ENCODE measurements at regions not wholly inside any gene's neighbourhood (a gene's known extent, or its start where the extent isn't known, plus 50 kb on each side); places are given as distances from the start of the nearest gene placed in this dataset.

DNA sequence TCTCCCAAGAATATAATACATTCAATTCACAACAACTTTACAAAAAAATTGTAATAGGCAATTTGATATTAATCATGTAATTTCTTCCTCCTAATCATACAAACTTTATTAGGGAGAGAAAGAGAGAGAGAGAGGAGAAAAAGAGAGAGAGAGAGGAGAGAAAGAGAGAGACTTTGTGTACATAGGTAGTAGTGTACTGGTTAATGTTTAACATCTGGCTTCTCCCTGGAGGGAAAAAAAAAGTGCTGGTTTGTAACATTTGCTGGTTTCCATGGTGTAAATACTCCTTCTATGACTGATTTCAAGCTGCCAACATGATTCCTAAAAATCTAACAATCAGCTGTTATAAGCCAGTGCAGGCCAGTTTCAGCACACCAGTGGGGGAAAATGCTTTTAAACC is 98.0 kb upstream of the ARHGEF26 start:
- BruUV-seq (replicated peaks), result no TSS peak
- H3K27me3 Mint-ChIP-seq (ENCODE audit: unreplicated experiment), result no peaks in the 10 kb centered on the region
- H3K27ac Mint-ChIP-seq (ENCODE audit: unreplicated experiment), result peak overlapping the region; percentile 25
- CTCF ChIA-PET, result interaction anchor here (1.1 to 1.7 kb wide), 2 partner anchors 65 to 162 kb away, joined by 3 read pairs; no protein-coding TSS in a partner anchor
- peaks cover 14% of the 10 kb centered on the region for H3K4me1 Mint-ChIP-seq (ENCODE audit: low read depth, unreplicated experiment)
- peak; percentile 57 for DNase-seq
- H3K9me3 Mint-ChIP-seq (ENCODE audit: low read depth, unreplicated experiment), result peaks cover 5% of the 10 kb centered on the region
- TF ChIP-seq, protein P1, sequence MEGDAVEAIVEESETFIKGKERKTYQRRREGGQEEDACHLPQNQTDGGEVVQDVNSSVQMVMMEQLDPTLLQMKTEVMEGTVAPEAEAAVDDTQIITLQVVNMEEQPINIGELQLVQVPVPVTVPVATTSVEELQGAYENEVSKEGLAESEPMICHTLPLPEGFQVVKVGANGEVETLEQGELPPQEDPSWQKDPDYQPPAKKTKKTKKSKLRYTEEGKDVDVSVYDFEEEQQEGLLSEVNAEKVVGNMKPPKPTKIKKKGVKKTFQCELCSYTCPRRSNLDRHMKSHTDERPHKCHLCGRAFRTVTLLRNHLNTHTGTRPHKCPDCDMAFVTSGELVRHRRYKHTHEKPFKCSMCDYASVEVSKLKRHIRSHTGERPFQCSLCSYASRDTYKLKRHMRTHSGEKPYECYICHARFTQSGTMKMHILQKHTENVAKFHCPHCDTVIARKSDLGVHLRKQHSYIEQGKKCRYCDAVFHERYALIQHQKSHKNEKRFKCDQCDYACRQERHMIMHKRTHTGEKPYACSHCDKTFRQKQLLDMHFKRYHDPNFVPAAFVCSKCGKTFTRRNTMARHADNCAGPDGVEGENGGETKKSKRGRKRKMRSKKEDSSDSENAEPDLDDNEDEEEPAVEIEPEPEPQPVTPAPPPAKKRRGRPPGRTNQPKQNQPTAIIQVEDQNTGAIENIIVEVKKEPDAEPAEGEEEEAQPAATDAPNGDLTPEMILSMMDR (IDR thresholded peaks at IDR 0.05; ENCODE audit: unreplicated experiment), result no peak
- intact Hi-C loops (cut with micrococcal nuclease; ENCODE audit: unreplicated experiment), result loop anchor here (2.0 to 10.0 kb wide), 3 partner anchors 52 to 728 kb away; no protein-coding TSS in a partner anchor
- H3K36me3 Mint-ChIP-seq (ENCODE audit: insufficient read depth, unreplicated experiment), result no peaks in the 10 kb centered on the region
- H3K4me3 Mint-ChIP-seq (ENCODE audit: low read depth, unreplicated experiment), result no peak overlapping the region

DNA sequence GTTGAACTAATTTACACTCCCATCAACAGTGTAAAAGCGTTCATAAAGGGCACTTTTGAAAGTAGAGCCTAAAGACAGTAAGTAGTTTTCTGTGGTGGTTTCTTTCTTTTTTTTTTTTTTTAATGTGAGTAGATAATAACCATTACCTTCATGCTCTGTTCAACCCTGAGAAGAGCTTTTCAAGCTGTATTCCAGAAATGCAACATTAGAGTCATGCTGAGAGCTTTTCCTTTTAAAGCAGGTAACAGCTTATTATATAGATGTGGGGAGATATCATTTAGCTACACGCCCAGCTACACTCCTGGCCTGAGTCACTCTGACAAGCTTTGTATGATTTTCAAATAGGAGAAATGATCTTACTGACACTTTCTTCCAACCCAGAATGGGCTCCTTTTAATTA is 96.2 kb upstream of the ARHGEF26 start:
- no peak for DNase-seq
- Mint-ChIP-seq H3K4me3 (ENCODE audit: low read depth, unreplicated experiment) (no peak overlapping the region), H3K27me3 (ENCODE audit: unreplicated experiment) (no peaks in the 10 kb centered on the region), H3K27ac (ENCODE audit: unreplicated experiment) (no peak overlapping the region), H3K9me3 (ENCODE audit: low read depth, unreplicated experiment) (peaks cover 5% of the 10 kb centered on the region), H3K4me1 (ENCODE audit: low read depth, unreplicated experiment) (peaks cover 14% of the 10 kb centered on the region), H3K36me3 (ENCODE audit: insufficient read depth, unreplicated experiment) (no peaks in the 10 kb centered on the region)
- no TSS peak for BruUV-seq (replicated peaks)
- TF ChIP-seq, protein P1 (IDR thresholded peaks at IDR 0.05; ENCODE audit: unreplicated experiment), result no peak
- intact Hi-C loops (cut with micrococcal nuclease; ENCODE audit: unreplicated experiment), result loop anchor here (10.0 kb wide), 1 partner anchor 730 kb away; no protein-coding TSS in a partner anchor
- CTCF ChIA-PET, result interaction anchor here (0.6 to 0.7 kb wide), 2 partner anchors 73 to 223 kb away, joined by 3 to 5 read pairs; no protein-coding TSS in a partner anchor

DNA sequence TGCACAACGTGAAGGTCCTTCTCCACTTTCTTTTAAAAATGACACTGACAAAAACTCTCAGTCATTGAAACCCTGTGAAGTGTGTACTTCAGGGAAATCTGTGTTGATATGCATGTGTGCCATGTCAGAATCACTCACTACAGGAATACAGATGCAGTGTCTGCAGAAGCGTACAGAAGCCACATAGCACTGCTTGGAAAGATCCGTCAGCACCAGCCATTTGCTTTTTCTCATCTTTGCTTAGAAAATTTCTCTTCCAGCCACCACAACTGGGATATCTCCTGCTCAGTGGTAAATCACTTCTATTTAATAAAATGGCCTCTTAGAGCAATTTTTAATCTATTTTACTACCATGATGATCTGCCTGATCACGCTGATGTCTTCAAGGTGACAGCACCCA is 91.3 kb upstream of the ARHGEF26 start:
- Mint-ChIP-seq H3K27ac (ENCODE audit: unreplicated experiment) (no peak overlapping the region), H3K4me3 (ENCODE audit: low read depth, unreplicated experiment) (no peak overlapping the region), H3K36me3 (ENCODE audit: insufficient read depth, unreplicated experiment) (no peaks in the 10 kb centered on the region), H3K9me3 (ENCODE audit: low read depth, unreplicated experiment) (no peaks in the 10 kb centered on the region), H3K4me1 (ENCODE audit: low read depth, unreplicated experiment) (no peaks in the 10 kb centered on the region), H3K27me3 (ENCODE audit: unreplicated experiment) (no peaks in the 10 kb centered on the region)
- intact Hi-C loops (cut with micrococcal nuclease; ENCODE audit: unreplicated experiment), result loop anchor here (10.0 kb wide), 1 partner anchor 735 kb away; no protein-coding TSS in a partner anchor
- CTCF ChIA-PET, result no interaction called here
- TF ChIP-seq, protein P1 (IDR thresholded peaks at IDR 0.05; ENCODE audit: unreplicated experiment), result no peak
- DNase-seq, result no peak
- BruUV-seq (replicated peaks), result no TSS peak

DNA sequence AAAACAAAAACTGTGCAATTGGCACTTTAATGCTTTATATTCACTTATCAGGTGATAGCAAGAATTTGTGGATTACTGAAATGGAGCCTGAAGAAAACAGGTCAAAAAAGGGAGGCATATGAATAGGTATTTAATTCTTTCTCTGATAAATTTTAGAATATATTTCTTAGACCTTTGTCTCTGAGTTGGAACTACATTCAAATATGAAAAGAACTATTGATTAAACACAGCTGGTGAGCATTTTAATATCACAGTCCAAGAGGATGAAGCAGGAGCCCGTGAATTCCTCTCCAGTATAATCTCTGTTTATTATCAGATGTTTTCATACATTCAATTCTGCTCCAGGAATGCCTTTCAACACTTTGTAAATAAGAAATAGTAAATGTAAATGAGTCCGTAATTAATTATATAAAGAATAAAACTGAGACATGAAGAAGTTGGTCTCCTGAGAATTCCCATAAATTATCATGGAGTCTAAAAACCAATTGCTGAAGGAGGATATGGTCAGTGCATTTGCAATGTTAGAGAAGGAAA is 86.3 kb upstream of the ARHGEF26 start:
- DNase-seq, result no peak
- no TSS peak for BruUV-seq (replicated peaks)
- no peaks in the 10 kb centered on the region for H3K36me3 Mint-ChIP-seq (ENCODE audit: insufficient read depth, unreplicated experiment)
- H3K9me3 Mint-ChIP-seq (ENCODE audit: low read depth, unreplicated experiment), result no peaks in the 10 kb centered on the region
- H3K27me3 Mint-ChIP-seq (ENCODE audit: unreplicated experiment), result no peaks in the 10 kb centered on the region
- H3K4me3 Mint-ChIP-seq (ENCODE audit: low read depth, unreplicated experiment), result no peak overlapping the region
- CTCF ChIA-PET, result interaction anchor here (0.6 kb wide), 1 partner anchor 86 kb away, joined by 5 read pairs; the partner anchor contains the start of gene ARHGEF26
- no peak overlapping the region for H3K27ac Mint-ChIP-seq (ENCODE audit: unreplicated experiment)
- TF ChIP-seq, protein P1 (IDR thresholded peaks at IDR 0.05; ENCODE audit: unreplicated experiment), result no peak
- no peaks in the 10 kb centered on the region for H3K4me1 Mint-ChIP-seq (ENCODE audit: low read depth, unreplicated experiment)
- intact Hi-C loops (cut with micrococcal nuclease; ENCODE audit: unreplicated experiment), result no loop called here
